ENCODE measurements at regions not wholly inside any gene's neighbourhood (a gene's known extent, or its start where the extent isn't known, plus 50 kb on each side); places are given as distances from the start of the nearest gene placed in this dataset.

GRCh38 chr9:129402371-129402739 lies 218.5 kb downstream of the C9orf50 start:
- H3K9ac ChIP-seq (replicated peaks in 1 of 4; ENCODE audit: extremely low read depth in 1 of 4, low read depth in 3 of 4, low read length in 3 of 4) = no peak overlapping the region
- peaks cover 0 to 2% of the 10 kb centered on the region in 2 experiments for H4K20me1 ChIP-seq (replicated peaks in 1 of 2; ENCODE audit: control insufficient read depth in 1 of 2, insufficient read depth in 2 of 2, low read length in 2 of 2)
- TF ChIP-seq GTF2F1 (IDR thresholded peaks at IDR 0.05; ENCODE audit: borderline replicate concordance, low read depth, low read length) (no peak), SP1 (IDR thresholded peaks at IDR 0.05; ENCODE audit: low read depth, low read length) (0 out of 2 replicates have a peak, but pooled peaks have one; percentile 58), RAD21 (IDR thresholded peaks at IDR 0.05 in 1 of 2, conservative IDR thresholded peaks at IDR 0.05 in 1 of 2; ENCODE audit: low read depth in 2 of 2, low read length in 2 of 2) (0 out of 4 replicates have a peak, but pooled peaks of 1 of the 2 experiments have one; percentile 16), RNF2 (IDR thresholded peaks at IDR 0.05; ENCODE audit: borderline replicate concordance, low read depth, low read length, missing control alignments, poor library complexity, severe bottlenecking) (no peak), SIRT6 (IDR thresholded peaks at IDR 0.05; ENCODE audit: low read length) (no peak), SRF (IDR thresholded peaks at IDR 0.05; ENCODE audit: low read depth, low read length) (no peak), RBBP5 (IDR thresholded peaks at IDR 0.05; ENCODE audit: borderline replicate concordance, low read depth, low read length) (no peak), CEBPB (IDR thresholded peaks at IDR 0.05; ENCODE audit: low read depth, low read length) (no peak), CBX8 (IDR thresholded peaks at IDR 0.05; ENCODE audit: borderline replicate concordance, low read depth, low read length) (no peak), EP300 (IDR thresholded peaks at IDR 0.05; ENCODE audit: borderline replicate concordance in 1 of 2, low read depth in 2 of 2, low read length in 2 of 2) (no peak)

More at GRCh38 chr9:129402371-129402739, 218.5 kb downstream of the C9orf50 start:
- Histone ChIP-seq H2BK15ac (ENCODE audit: low read length) (0 out of 2 replicates have a peak overlapping the region, but pooled peaks have one; percentile 46), H3K79me2 (ENCODE audit: control insufficient read depth in 1 of 2, insufficient read depth in 2 of 2, low read length in 2 of 2) (no peaks in the 10 kb centered on the region), H3K56ac (replicated peaks; ENCODE audit: insufficient read length, low read depth, low read length) (no peak overlapping the region), H3K4me3 (ENCODE audit: extremely low read depth in 1 of 4, insufficient read depth in 2 of 4, low read depth in 3 of 4, low read length in 4 of 4) (peak overlapping the region in 1 of 4 experiments; percentile 45; a peak in 2 of 8 replicates), H3K27me3 (replicated peaks in 1 of 4; ENCODE audit: control insufficient read depth in 3 of 4, extremely low read depth in 1 of 4, insufficient read depth in 3 of 4, low read length in 3 of 4) (peaks cover 0 to 3% (median 0%) of the 10 kb centered on the region in 4 experiments; a peak in 1 of 7 replicates), H3K79me1 (ENCODE audit: low read depth, low read length) (no peaks in the 10 kb centered on the region), H4K5ac (ENCODE audit: insufficient read length, low read depth, low read length) (no peak overlapping the region), H3K27ac (ENCODE audit: low read depth, low read length) (no peak overlapping the region), H4K8ac (ENCODE audit: extremely low read depth, insufficient read depth, low read length) (no peak overlapping the region), H3K14ac (ENCODE audit: insufficient read length) (no peak overlapping the region), H3K18ac (ENCODE audit: extremely low read depth, low read length) (peak overlapping the region; percentile 90), H3K23ac (ENCODE audit: insufficient read length) (no peak overlapping the region), H3K4me2 (ENCODE audit: insufficient read depth in 1 of 2, low read depth in 2 of 2, low read length in 2 of 2) (peak overlapping the region; percentile 55 to 70), H4K91ac (replicated peaks; ENCODE audit: insufficient read length, low read length) (peak overlapping the region; percentile 68), H3K36me3 (ENCODE audit: control insufficient read depth in 2 of 4, insufficient read depth in 4 of 4, low read length in 3 of 4) (no peaks in the 10 kb centered on the region), H2BK120ac (replicated peaks; ENCODE audit: low read depth, low read length) (no peak overlapping the region), H3K4me1 (replicated peaks in 1 of 4; ENCODE audit: control insufficient read depth in 3 of 4, insufficient read depth in 4 of 4, low read length in 3 of 4) (peaks cover 5 to 50% (median 20%) of the 10 kb centered on the region in 4 experiments), H3K23me2 (ENCODE audit: low read depth, low read length) (peaks cover 6% of the 10 kb centered on the region; the same call in 1 of the 2 replicates), H2BK5ac (ENCODE audit: low read depth, low read length) (peak overlapping the region; percentile 63; the same call in 1 of the 2 replicates), H2AFZ (ENCODE audit: low read length) (no peak overlapping the region), H3K4ac (replicated peaks; ENCODE audit: insufficient read length, low read depth, low read length) (no peak overlapping the region), H2BK12ac (ENCODE audit: low read depth, low read length) (peak overlapping the region; percentile 50; the same call in 1 of the 2 replicates), H2BK20ac (ENCODE audit: low read length) (peak overlapping the region; percentile 99; the same call in 1 of the 2 replicates), H3K9me3 (ENCODE audit: insufficient read depth in 2 of 2, low read depth in 1 of 2, low read length in 1 of 2) (no peaks in the 10 kb centered on the region), H2AK5ac (ENCODE audit: low read depth, low read length) (no peak overlapping the region)
- POLR2A ChIA-PET (ENCODE audit: partially characterized antibody) = interaction anchor here (0.9 to 3.1 kb wide), 7 partner anchors 11 to 95 kb away, joined by 3 to 11 read pairs (median 5); no protein-coding TSS in a partner anchor
- FAIRE-seq (no peak), DNase-seq (ENCODE audit: low read depth in 1 of 2, low spot score in 2 of 2) (peak in 1 of 2 experiments; percentile 69)
- 9% methylated on average over 16 of the region's 20 CpGs; no CpG with 5 or more reads in 1 of the 2 experiments for WGBS, 2 experiments (ENCODE audit: extremely low coverage in 1 of 2, insufficient coverage in 1 of 2, insufficient read length in 1 of 2, insufficient replicate concordance in 2 of 2, low coverage in 1 of 2, low lambda C conversion rate in 2 of 2, missing lambda C conversion rate in 1 of 2)
- CTCF ChIA-PET (ENCODE audit: partially characterized antibody) = interaction anchor here (0.6 to 1.8 kb wide), 6 partner anchors 22 to 228 kb away, joined by 3 to 4 read pairs (median 3); partner anchors contain the start of gene IER5L
